GM10248 (cell line): ENCODE measurements at regions not wholly inside any gene's neighbourhood (a gene's known extent, or its start where the extent isn't known, plus 50 kb on each side); places are given as distances from the start of the nearest gene placed in this dataset.

Experiments used
- CTCF ChIA-PET: fragments of 300-600 bp; sonication (Branson Sonifier 250); formaldehyde crosslinking; extraction: SDS; loops from one replicate; lab custom pipeline; 2021; ENCODE audit warnings: antibody characterized with exemption; lab: Yijun Ruan, JAX
- POLR2A ChIA-PET: fragments of 350-650 bp; sonication (Branson Sonifier 250); formaldehyde crosslinking; extraction: SDS; loops from one replicate; lab custom pipeline; 2020; ENCODE audit warnings: antibody characterized with exemption; lab: Yijun Ruan, JAX
- DNase-seq: peaks from one replicate; pipeline ENCODE4 v3.0.0; 2012; ENCODE audit errors: extremely low spot score
- CTCF ChIP-seq: IDR thresholded peaks from 2 replicates; pipeline ENCODE4 v1.5.1; 2012; ENCODE audit warnings: mild to moderate bottlenecking, low read depth; ENCODE audit errors: extremely low read depth, missing control alignments, control extremely low read depth

- POLR2A ChIA-PET, result no interaction called here
- TF ChIP-seq CTCF, result no peak
- CTCF ChIA-PET, result interaction anchor here (1.1 kb wide), 1 partner anchor 9 kb away, joined by 3 read pairs; no protein-coding TSS in a partner anchor
- no peak for DNase-seq
Measured at GRCh38 chr5:34450338-34450737, 205.8 kb upstream of the RAI14 start.

GRCh38 chr5:34452170-34452828 lies 203.8 kb upstream of the RAI14 start:
- TF ChIP-seq CTCF, result no peak
- ChIA-PET POLR2A (no interaction called here), CTCF (interaction anchor here (1.0 to 2.8 kb wide), 2 partner anchors 12 to 13 kb away, joined by 3 to 8 read pairs; no protein-coding TSS in a partner anchor)
- DNase-seq, result no peak

- DNase-seq, result no peak
- TF ChIP-seq CTCF, result no peak
- ChIA-PET CTCF (interaction anchor here (0.7 to 2.8 kb wide), 2 partner anchors 10 kb away, joined by 3 to 8 read pairs; no protein-coding TSS in a partner anchor), POLR2A (no interaction called here)
Measured at GRCh38 chr5:34455098-34455497, 201.0 kb upstream of the RAI14 start.

- DNase-seq, result no peak
- TF ChIP-seq CTCF, result no peak
- CTCF ChIA-PET, result interaction anchor here (1.3 to 1.5 kb wide), 3 partner anchors 10 to 544 kb away, joined by 3 to 8 read pairs (median 5); no protein-coding TSS in a partner anchor
- POLR2A ChIA-PET, result no interaction called here
Measured at GRCh38 chr5:34459908-34460307, 196.2 kb upstream of the RAI14 start.

- POLR2A ChIA-PET, result no interaction called here
- DNase-seq, result no peak
- CTCF ChIA-PET, result interaction anchor here (1.4 to 1.5 kb wide), 2 partner anchors 13 to 543 kb away, joined by 5 to 8 read pairs; no protein-coding TSS in a partner anchor
- TF ChIP-seq CTCF, result no peak
Measured at GRCh38 chr5:34460496-34460895, 195.6 kb upstream of the RAI14 start.

- ChIA-PET CTCF (interaction anchor here (0.6 to 3.6 kb wide), 6 partner anchors 11 to 539 kb away, joined by 3 to 21 read pairs (median 4); no protein-coding TSS in a partner anchor), POLR2A (no interaction called here)
- no peak for TF ChIP-seq CTCF
- no peak for DNase-seq
Measured at GRCh38 chr5:34464829-34465228, 191.3 kb upstream of the RAI14 start.
